ENCODE measurements at regions not wholly inside any gene's neighbourhood (a gene's known extent, or its start where the extent isn't known, plus 50 kb on each side); places are given as distances from the start of the nearest gene placed in this dataset.

DNA sequence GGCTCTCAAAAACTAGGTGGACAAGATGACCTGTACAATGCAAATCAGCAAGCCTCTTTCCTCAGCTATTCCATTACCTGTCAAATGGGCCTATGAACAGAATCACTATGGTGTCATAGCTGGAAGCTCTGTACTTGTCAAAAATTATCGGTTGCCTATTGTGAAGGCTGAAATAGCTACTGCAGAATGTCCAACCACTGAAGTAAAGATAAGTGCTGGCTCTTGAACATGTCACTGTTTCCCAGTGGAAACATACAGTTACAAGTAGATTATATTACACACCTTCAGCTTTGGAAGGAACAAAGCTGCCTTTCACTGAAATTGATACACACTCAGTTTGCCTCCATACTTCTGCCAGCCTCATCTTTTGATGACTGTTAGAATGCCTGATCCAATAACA, 55.5 kb upstream of the PCDH9 start:
- TF ChIP-seq, protein P1, sequence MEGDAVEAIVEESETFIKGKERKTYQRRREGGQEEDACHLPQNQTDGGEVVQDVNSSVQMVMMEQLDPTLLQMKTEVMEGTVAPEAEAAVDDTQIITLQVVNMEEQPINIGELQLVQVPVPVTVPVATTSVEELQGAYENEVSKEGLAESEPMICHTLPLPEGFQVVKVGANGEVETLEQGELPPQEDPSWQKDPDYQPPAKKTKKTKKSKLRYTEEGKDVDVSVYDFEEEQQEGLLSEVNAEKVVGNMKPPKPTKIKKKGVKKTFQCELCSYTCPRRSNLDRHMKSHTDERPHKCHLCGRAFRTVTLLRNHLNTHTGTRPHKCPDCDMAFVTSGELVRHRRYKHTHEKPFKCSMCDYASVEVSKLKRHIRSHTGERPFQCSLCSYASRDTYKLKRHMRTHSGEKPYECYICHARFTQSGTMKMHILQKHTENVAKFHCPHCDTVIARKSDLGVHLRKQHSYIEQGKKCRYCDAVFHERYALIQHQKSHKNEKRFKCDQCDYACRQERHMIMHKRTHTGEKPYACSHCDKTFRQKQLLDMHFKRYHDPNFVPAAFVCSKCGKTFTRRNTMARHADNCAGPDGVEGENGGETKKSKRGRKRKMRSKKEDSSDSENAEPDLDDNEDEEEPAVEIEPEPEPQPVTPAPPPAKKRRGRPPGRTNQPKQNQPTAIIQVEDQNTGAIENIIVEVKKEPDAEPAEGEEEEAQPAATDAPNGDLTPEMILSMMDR (IDR thresholded peaks at IDR 0.05), result no peak
- TF ChIP-seq EZH2 (IDR thresholded peaks at IDR 0.05), result no peak

All from neural progenitor cell (in vitro differentiated cells).